ENCODE measurements at regions not wholly inside any gene's neighbourhood (a gene's known extent, or its start where the extent isn't known, plus 50 kb on each side); places are given as distances from the start of the nearest gene placed in this dataset.

DNA sequence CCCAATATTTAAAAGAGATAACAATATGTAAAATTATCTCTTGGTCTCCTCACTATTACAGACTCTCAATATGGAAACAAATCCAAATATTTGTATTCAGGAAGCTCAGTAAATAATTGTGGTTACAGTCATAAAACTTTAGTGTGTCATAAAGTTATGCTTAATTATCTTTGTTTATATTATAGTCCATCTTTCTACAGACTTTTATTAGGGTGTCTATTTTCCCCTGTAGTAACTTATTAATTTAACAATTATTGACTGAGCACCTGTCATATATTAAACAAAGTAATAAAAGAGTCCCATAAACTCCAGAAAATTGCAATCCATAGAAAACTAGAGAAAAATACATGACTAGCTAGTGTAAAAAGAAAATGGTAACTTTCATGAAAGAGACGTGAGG, 61.6 kb upstream of the GPM6A start:
- no peak for TF ChIP-seq EZH2phosphoT487 (IDR thresholded peaks at IDR 0.05)
- TF ChIP-seq, protein P1, sequence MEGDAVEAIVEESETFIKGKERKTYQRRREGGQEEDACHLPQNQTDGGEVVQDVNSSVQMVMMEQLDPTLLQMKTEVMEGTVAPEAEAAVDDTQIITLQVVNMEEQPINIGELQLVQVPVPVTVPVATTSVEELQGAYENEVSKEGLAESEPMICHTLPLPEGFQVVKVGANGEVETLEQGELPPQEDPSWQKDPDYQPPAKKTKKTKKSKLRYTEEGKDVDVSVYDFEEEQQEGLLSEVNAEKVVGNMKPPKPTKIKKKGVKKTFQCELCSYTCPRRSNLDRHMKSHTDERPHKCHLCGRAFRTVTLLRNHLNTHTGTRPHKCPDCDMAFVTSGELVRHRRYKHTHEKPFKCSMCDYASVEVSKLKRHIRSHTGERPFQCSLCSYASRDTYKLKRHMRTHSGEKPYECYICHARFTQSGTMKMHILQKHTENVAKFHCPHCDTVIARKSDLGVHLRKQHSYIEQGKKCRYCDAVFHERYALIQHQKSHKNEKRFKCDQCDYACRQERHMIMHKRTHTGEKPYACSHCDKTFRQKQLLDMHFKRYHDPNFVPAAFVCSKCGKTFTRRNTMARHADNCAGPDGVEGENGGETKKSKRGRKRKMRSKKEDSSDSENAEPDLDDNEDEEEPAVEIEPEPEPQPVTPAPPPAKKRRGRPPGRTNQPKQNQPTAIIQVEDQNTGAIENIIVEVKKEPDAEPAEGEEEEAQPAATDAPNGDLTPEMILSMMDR (IDR thresholded peaks at IDR 0.05): no peak
